ENCODE measurements at regions not wholly inside any gene's neighbourhood (a gene's known extent, or its start where the extent isn't known, plus 50 kb on each side); places are given as distances from the start of the nearest gene placed in this dataset.

DNA sequence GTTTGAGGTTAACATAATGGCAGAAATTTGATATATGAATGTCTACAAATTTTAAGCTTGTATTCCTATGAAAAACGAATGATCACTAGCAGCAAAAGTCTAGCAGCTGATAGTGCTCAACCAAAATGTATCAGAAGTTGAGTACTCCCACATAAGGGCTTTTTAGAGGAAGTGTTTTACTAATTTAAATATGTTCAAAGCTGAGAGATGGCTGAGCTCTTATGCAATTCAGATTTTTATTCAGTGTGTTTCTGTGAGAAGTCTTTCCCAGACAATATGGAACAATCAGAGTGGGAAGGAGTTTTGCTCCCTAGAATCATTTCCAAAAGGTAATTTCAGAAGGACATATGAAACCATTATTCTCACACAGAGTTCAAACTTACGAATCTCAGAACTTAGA, 327.0 kb downstream of the ZPLD1 start:
- TF ChIP-seq, protein P1, sequence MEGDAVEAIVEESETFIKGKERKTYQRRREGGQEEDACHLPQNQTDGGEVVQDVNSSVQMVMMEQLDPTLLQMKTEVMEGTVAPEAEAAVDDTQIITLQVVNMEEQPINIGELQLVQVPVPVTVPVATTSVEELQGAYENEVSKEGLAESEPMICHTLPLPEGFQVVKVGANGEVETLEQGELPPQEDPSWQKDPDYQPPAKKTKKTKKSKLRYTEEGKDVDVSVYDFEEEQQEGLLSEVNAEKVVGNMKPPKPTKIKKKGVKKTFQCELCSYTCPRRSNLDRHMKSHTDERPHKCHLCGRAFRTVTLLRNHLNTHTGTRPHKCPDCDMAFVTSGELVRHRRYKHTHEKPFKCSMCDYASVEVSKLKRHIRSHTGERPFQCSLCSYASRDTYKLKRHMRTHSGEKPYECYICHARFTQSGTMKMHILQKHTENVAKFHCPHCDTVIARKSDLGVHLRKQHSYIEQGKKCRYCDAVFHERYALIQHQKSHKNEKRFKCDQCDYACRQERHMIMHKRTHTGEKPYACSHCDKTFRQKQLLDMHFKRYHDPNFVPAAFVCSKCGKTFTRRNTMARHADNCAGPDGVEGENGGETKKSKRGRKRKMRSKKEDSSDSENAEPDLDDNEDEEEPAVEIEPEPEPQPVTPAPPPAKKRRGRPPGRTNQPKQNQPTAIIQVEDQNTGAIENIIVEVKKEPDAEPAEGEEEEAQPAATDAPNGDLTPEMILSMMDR (IDR thresholded peaks at IDR 0.05), result no peak
- TF ChIP-seq ZFX (IDR thresholded peaks at IDR 0.05; ENCODE audit: borderline replicate concordance), result no peak

Data from 22Rv1 (cell line).